HepG2 (cell line): ENCODE measurements at regions not wholly inside any gene's neighbourhood (a gene's known extent, or its start where the extent isn't known, plus 50 kb on each side); places are given as distances from the start of the nearest gene placed in this dataset.
A peak's percentile ranks its signal among the peaks of the same experiment; 100 is the strongest.

Experiments
- ATAC-seq: fragments of 200-7000 bp; cut with Tn5 transposase; 3 replicates; pipeline ENCODE4 v1.9.1; 2020; ENCODE audit warnings: mild to moderate bottlenecking, moderate library complexity
- BruUV-seq: library from RNA; stranded (reverse); fragments of 400-500 nt; replicated peaks from 2 replicates; lab custom pipeline; 2021; lab: Mats Ljungman, UMichigan
- CTCF ChIA-PET: fragments of 300-600 bp; formaldehyde crosslinking; extraction: SDS; loops from one replicate; lab custom pipeline; 2021; ENCODE audit warnings: low total read pairs, inconsistent platforms, low intra/inter-chr PET ratio; lab: Yijun Ruan, JAX
- POLR2A ChIA-PET: fragments of 350-600 bp; sonication (Branson Sonifier 250); formaldehyde crosslinking; loops from one replicate; lab custom pipeline; 2020; ENCODE audit warnings: antibody characterized with exemption, inconsistent platforms; lab: Yijun Ruan, JAX
- DNase-seq: peaks from one replicate; pipeline ENCODE4 v3.0.0-alpha.2; 2015; ENCODE audit warnings: low spot score
- FAIRE-seq: peaks from 3 replicates; lab custom pipeline; 2011; peaks lifted over from hg19 to GRCh38; lab: Jason Lieb, UNC
- H2AFZ ChIP-seq: one replicate; pipeline ENCODE4 v1.6.1; 2011; ENCODE audit warnings: low read length, inconsistent platforms
- H3K27ac ChIP-seq: fragments of 300-600 bp; 3 replicates; pipeline ENCODE4 v1.8.0; 2011; ENCODE audit warnings: mixed run types, mild to moderate bottlenecking, mixed read lengths, low read length, inconsistent platforms; ENCODE audit not compliant: insufficient read depth; ENCODE audit errors: extremely low read length
- H3K27me3 ChIP-seq, 2 experiments: fragments of 200-600 bp in 1 of 2; 2 replicates in 1 of 2; 3 replicates in 1 of 2; pipeline versions ENCODE4 v1.6.0 to v1.8.0; 2011; ENCODE audit warnings: low read length in 2 of 2, mild to moderate bottlenecking in 2 of 2, moderate library complexity in 2 of 2, inconsistent platforms in 1 of 2; ENCODE audit not compliant: insufficient read depth in 2 of 2, control insufficient read depth in 1 of 2
- H3K36me3 ChIP-seq, 2 experiments: fragments of 200-600 bp in 1 of 2; replicated peaks in 1 of 2; 2 replicates in 1 of 2; 3 replicates in 1 of 2; pipeline versions ENCODE4 v1.5.1 to v1.8.0; 2011; ENCODE audit warnings: low read length in 2 of 2, inconsistent platforms in 1 of 2; ENCODE audit not compliant: insufficient read depth in 2 of 2, control insufficient read depth in 1 of 2
- H3K4me1 ChIP-seq: 2 replicates; pipeline ENCODE4 v1.5.1; 2012; ENCODE audit warnings: low read length, inconsistent platforms; ENCODE audit not compliant: insufficient read depth
- H3K4me2 ChIP-seq: 2 replicates; pipeline ENCODE4 v1.6.0; 2011; ENCODE audit warnings: low read depth, low read length, inconsistent platforms
- H3K4me3 ChIP-seq, 3 experiments: fragments of 200-600 bp in 1 of 3; sonication (generic), shearing (Covaris generic) in 1 of 3; replicated peaks in 1 of 3; 2 replicates each; pipeline ENCODE4 v1.5.1; 2011 to 2016; ENCODE audit warnings: low read length in 3 of 3, inconsistent platforms in 2 of 3, low read depth in 2 of 3, mild to moderate bottlenecking in 2 of 3, control low read depth in 1 of 3, mixed read lengths in 1 of 3; ENCODE audit not compliant: insufficient read depth in 1 of 3
- H3K79me2 ChIP-seq: one replicate; pipeline ENCODE4 v1.6.1; 2011; ENCODE audit warnings: low read length, inconsistent platforms; ENCODE audit not compliant: insufficient read depth
- H3K9ac ChIP-seq: 2 replicates; pipeline ENCODE4 v1.6.0; 2011; ENCODE audit warnings: mild to moderate bottlenecking, low read depth, low read length, inconsistent platforms; ENCODE audit not compliant: insufficient read depth
- H3K9me3 ChIP-seq: 2 replicates; pipeline ENCODE4 v1.5.1; 2012; ENCODE audit warnings: mild to moderate bottlenecking, low read length
- H4K20me1 ChIP-seq: 2 replicates; pipeline ENCODE4 v1.6.0; 2011; ENCODE audit warnings: inconsistent platforms, mild to moderate bottlenecking, low read length, moderate library complexity; ENCODE audit not compliant: insufficient read depth
- ARID4A ChIP-seq: sonication (generic); formaldehyde crosslinking; IDR thresholded peaks from 2 replicates; pipeline ENCODE4 v1.5.0; 2020; ENCODE audit warnings: mild to moderate bottlenecking, missing genetic modification reagents, borderline replicate concordance
- DR1 ChIP-seq: sonication (generic); formaldehyde crosslinking; IDR thresholded peaks from 2 replicates; pipeline ENCODE4 v1.8.0; 2021; ENCODE audit warnings: mild to moderate bottlenecking, missing genetic modification reagents, inconsistent platforms
- KLF13 ChIP-seq: sonication (generic); formaldehyde crosslinking; IDR thresholded peaks from 2 replicates; pipeline ENCODE4 v1.4.0; 2020; ENCODE audit warnings: mild to moderate bottlenecking, missing genetic modification reagents
- LBX2 ChIP-seq: sonication (generic); formaldehyde crosslinking; IDR thresholded peaks from 2 replicates; pipeline ENCODE4 v1.5.0; 2020; ENCODE audit warnings: missing genetic modification reagents, mild to moderate bottlenecking, borderline replicate concordance
- ZFP91 ChIP-seq: sonication (generic); formaldehyde crosslinking; IDR thresholded peaks from 2 replicates; pipeline ENCODE4 v1.9.0; 2022; ENCODE audit warnings: missing genetic modification reagents, mild to moderate bottlenecking, borderline replicate concordance
- ZFY ChIP-seq: sonication (generic); formaldehyde crosslinking; IDR thresholded peaks from 2 replicates; pipeline ENCODE4 v1.4.0; 2020; ENCODE audit warnings: missing genetic modification reagents
- ZIK1 ChIP-seq: sonication (generic); formaldehyde crosslinking; IDR thresholded peaks from 2 replicates; pipeline ENCODE4 v1.5.0; 2020; ENCODE audit warnings: mild to moderate bottlenecking, low read depth, missing genetic modification reagents, borderline replicate concordance
- ZNF234 ChIP-seq: sonication (generic); formaldehyde crosslinking; conservative IDR thresholded peaks from 2 replicates; pipeline ENCODE4 v1.5.1; 2020; ENCODE audit warnings: mild to moderate bottlenecking, missing genetic modification reagents
- ZNF335 ChIP-seq: sonication (generic); formaldehyde crosslinking; IDR thresholded peaks from 2 replicates; pipeline ENCODE4 v1.4.0; 2020; ENCODE audit warnings: missing genetic modification reagents
- ZNF597 ChIP-seq: sonication (generic); formaldehyde crosslinking; IDR thresholded peaks from 2 replicates; pipeline ENCODE4 v1.5.0; 2020; ENCODE audit warnings: missing genetic modification reagents
- WGBS: methylation state at CpG from one replicate; pipeline ENCODE4 v1.1.6; 2017; ENCODE audit warnings: low lambda C conversion rate; 5-methylcytosine and 5-hydroxymethylcytosine counted together
- in situ Hi-C: cut with HindIII; loops from 2 replicates; pipeline ENCODE4 v1.10.0; 2017; ENCODE audit warnings: low pct_unique_long_range_greater_than_20kb; ENCODE audit not compliant: extremely low pct_ligation_motif_present
- intact Hi-C: fragments of 100-400 bp; cut with micrococcal nuclease; formaldehyde crosslinking; loops from one replicate; pipeline ENCODE4 v1.10.0; 2022; ENCODE audit not compliant: unreplicated experiment

- TF ChIP-seq ZFP91 (CRISPR knock-in tag) = 0 out of 2 replicates have a peak, but pooled peaks have one; percentile 25
Measured at GRCh38 chr2:43106559-43107527, 119.6 kb downstream of the ZFP36L2 start (continued).

- no peak overlapping the region for H2AFZ ChIP-seq
- no peaks in the 10 kb centered on the region for H3K79me2 ChIP-seq
- H3K36me3 ChIP-seq = no peaks in the 10 kb centered on the region
- intact Hi-C loops (no loop called here), in situ Hi-C loops (no loop called here)
- peaks cover 78% of the 10 kb centered on the region for H3K4me1 ChIP-seq
- H3K9ac ChIP-seq = no peak overlapping the region; the same call in 1 of the 2 replicates
- no peaks in the 10 kb centered on the region for H3K9me3 ChIP-seq
- H3K27me3 ChIP-seq = no peaks in the 10 kb centered on the region
- ChIA-PET CTCF (interaction anchor here (0.7 to 1.0 kb wide), 2 partner anchors 131 to 247 kb away, joined by 3 read pairs; no protein-coding TSS in a partner anchor), POLR2A (interaction anchor here (1.0 to 1.8 kb wide), 6 partner anchors 17 to 131 kb away, joined by 3 to 18 read pairs (median 4); partner anchors contain the start of gene ZFP36L2)
- WGBS = 87% methylated on average over 4 of the region's 4 CpGs
- H3K4me2 ChIP-seq = no peak overlapping the region
- no peak overlapping the region for H3K4me3 ChIP-seq
- BruUV-seq = no TSS peak
- no peaks in the 10 kb centered on the region for H4K20me1 ChIP-seq
- ATAC-seq (peak; percentile 74), FAIRE-seq (peak; percentile 70), DNase-seq (peak; percentile 44)
- H3K27ac ChIP-seq = no peak overlapping the region
- TF ChIP-seq DR1 = no peak
- no peak for TF ChIP-seq ZIK1 (CRISPR knock-in tag)
- TF ChIP-seq LBX2 (CRISPR knock-in tag) = no peak
- TF ChIP-seq ZNF234 (CRISPR knock-in tag) = no peak
- TF ChIP-seq ZNF597 (CRISPR knock-in tag) = no peak
- no peak for TF ChIP-seq KLF13 (CRISPR knock-in tag)
- 0 out of 2 replicates have a peak, but pooled peaks have one; percentile 15 for TF ChIP-seq ARID4A (CRISPR knock-in tag)
- no peak for TF ChIP-seq ZNF335 (CRISPR knock-in tag)
- 0 out of 2 replicates have a peak, but pooled peaks have one; percentile 17 for TF ChIP-seq ZFY
Measured at GRCh38 chr2:43105586-43106558, 120.5 kb downstream of the ZFP36L2 start.
